H9 (cell line): ENCODE measurements at regions not wholly inside any gene's neighbourhood (a gene's known extent, or its start where the extent isn't known, plus 50 kb on each side); places are given as distances from the start of the nearest gene placed in this dataset.

Experiments
- DNase-seq: peaks from one replicate; pipeline ENCODE4 v3.0.0-alpha.2; 2017
- H2AFZ ChIP-seq: one replicate; pipeline ENCODE4 v1.6.1; 2013; ENCODE audit warnings: mild to moderate bottlenecking, low read length, control low read depth, moderate library complexity
- H2AK5ac ChIP-seq: 2 replicates; pipeline ENCODE4 v1.6.1; 2013; ENCODE audit warnings: low read length, control low read depth, mixed read lengths; ENCODE audit not compliant: insufficient read length
- H2BK120ac ChIP-seq: one replicate; pipeline ENCODE4 v1.6.1; 2013; ENCODE audit warnings: low read depth, mild to moderate bottlenecking, low read length, control low read depth, inconsistent platforms; ENCODE audit not compliant: poor library complexity, severe bottlenecking
- H2BK12ac ChIP-seq: 2 replicates; pipeline ENCODE4 v1.6.1; 2013; ENCODE audit warnings: low read length, control low read depth, mixed read lengths, low read depth; ENCODE audit not compliant: insufficient read length
- H2BK15ac ChIP-seq: 2 replicates; pipeline ENCODE4 v1.6.1; 2013; ENCODE audit warnings: low read depth, low read length, control low read depth
- H2BK20ac ChIP-seq: one replicate; pipeline ENCODE4 v1.6.1; 2013; ENCODE audit warnings: low read depth, mild to moderate bottlenecking, low read length, control low read depth, inconsistent platforms; ENCODE audit not compliant: poor library complexity, severe bottlenecking
- H2BK5ac ChIP-seq: 2 replicates; pipeline ENCODE4 v1.6.1; 2013; ENCODE audit warnings: low read length, control low read depth, mixed read lengths; ENCODE audit not compliant: insufficient read length
- H3K14ac ChIP-seq: 2 replicates; pipeline ENCODE4 v1.6.1; 2013; ENCODE audit warnings: low read length, control low read depth; ENCODE audit not compliant: insufficient read depth
- H3K18ac ChIP-seq: 2 replicates; pipeline ENCODE4 v1.6.1; 2013; ENCODE audit warnings: low read depth, mild to moderate bottlenecking, mixed read lengths, low read length, control low read depth; ENCODE audit not compliant: insufficient read length
- H3K23ac ChIP-seq: 2 replicates; pipeline ENCODE4 v1.6.1; 2013; ENCODE audit warnings: low read length, control low read depth, mixed read lengths, low read depth; ENCODE audit not compliant: insufficient read length
- H3K23me2 ChIP-seq: 2 replicates; pipeline ENCODE4 v1.6.1; 2013; ENCODE audit warnings: low read depth, mild to moderate bottlenecking, mixed read lengths, low read length, control low read depth; ENCODE audit not compliant: insufficient read length, poor library complexity, severe bottlenecking
- H3K27ac ChIP-seq: 2 replicates; pipeline ENCODE4 v1.5.1; 2013; ENCODE audit warnings: low read length, control low read depth, mixed read lengths, low read depth; ENCODE audit not compliant: insufficient read length
- H3K27me3 ChIP-seq: 2 replicates; pipeline ENCODE4 v1.6.1; 2013; ENCODE audit warnings: low read length, control low read depth, inconsistent platforms; ENCODE audit not compliant: insufficient read depth
- H3K4ac ChIP-seq: 2 replicates; pipeline ENCODE4 v1.6.1; 2013; ENCODE audit warnings: low read depth, mild to moderate bottlenecking, control low read depth, inconsistent platforms, low read length, moderate library complexity
- H3K4me1 ChIP-seq: 2 replicates; pipeline ENCODE4 v1.6.1; 2013; ENCODE audit warnings: low read length, control low read depth, inconsistent platforms; ENCODE audit not compliant: insufficient read depth
- H3K4me2 ChIP-seq: 2 replicates; pipeline ENCODE4 v1.6.1; 2013; ENCODE audit warnings: low read length, control low read depth, mixed read lengths; ENCODE audit not compliant: insufficient read length, insufficient read depth
- H3K56ac ChIP-seq: 2 replicates; pipeline ENCODE4 v1.6.1; 2013; ENCODE audit warnings: low read depth, mild to moderate bottlenecking, mixed read lengths, low read length, control low read depth; ENCODE audit not compliant: insufficient read length
- H3K79me1 ChIP-seq: 2 replicates; pipeline ENCODE4 v1.6.1; 2013; ENCODE audit warnings: low read depth, mild to moderate bottlenecking, moderate library complexity, low read length, control low read depth, inconsistent platforms; ENCODE audit not compliant: insufficient read depth, poor library complexity, severe bottlenecking
- H3K79me2 ChIP-seq: 2 replicates; pipeline ENCODE4 v1.6.1; 2013; ENCODE audit warnings: low read length, control low read depth, inconsistent platforms; ENCODE audit not compliant: insufficient read depth
- H3K9ac ChIP-seq: 2 replicates; pipeline ENCODE4 v1.6.1; 2013; ENCODE audit warnings: low read length, control low read depth, mixed read lengths; ENCODE audit not compliant: insufficient read length; ENCODE audit errors: extremely low read depth
- H3K9me3 ChIP-seq: one replicate; pipeline ENCODE4 v1.6.1; 2013; ENCODE audit warnings: low read depth, low read length, inconsistent platforms; ENCODE audit not compliant: control insufficient read depth
- H3T11ph ChIP-seq: one replicate; pipeline ENCODE4 v1.6.1; 2013; ENCODE audit warnings: mild to moderate bottlenecking, low read length, control low read depth, inconsistent platforms
- H4K20me1 ChIP-seq: one replicate; pipeline ENCODE4 v1.6.1; 2013; ENCODE audit not compliant: control insufficient read depth, insufficient read length, insufficient read depth
- H4K5ac ChIP-seq: 2 replicates; pipeline ENCODE4 v1.6.1; 2013; ENCODE audit warnings: low read depth, mild to moderate bottlenecking, mixed read lengths, low read length, control low read depth; ENCODE audit not compliant: insufficient read length
- H4K8ac ChIP-seq: replicated peaks from 2 replicates; pipeline ENCODE4 v1.6.1; 2013; ENCODE audit warnings: low read length, control low read depth, mixed read lengths, low read depth; ENCODE audit not compliant: insufficient read length
- H4K91ac ChIP-seq: 2 replicates; pipeline ENCODE4 v1.6.1; 2013; ENCODE audit warnings: low read depth, mild to moderate bottlenecking, moderate library complexity, mixed read lengths, low read length, control low read depth; ENCODE audit not compliant: insufficient read length
- H3K27ac Mint-ChIP-seq, 3 experiments: 2 replicates in 2 of 3; 3 replicates in 1 of 3; pipeline ENCODE4 v1.8.0; 2020 to 2021; ENCODE audit warnings: mixed read lengths in 3 of 3, mild to moderate bottlenecking in 1 of 3, moderate library complexity in 1 of 3
- H3K27me3 Mint-ChIP-seq: 2 replicates; pipeline ENCODE4 v1.8.0; 2021; ENCODE audit warnings: low read depth, mild to moderate bottlenecking, moderate library complexity, mixed read lengths
- H3K36me3 Mint-ChIP-seq, 3 experiments: 2 replicates in 2 of 3; 3 replicates in 1 of 3; pipeline ENCODE4 v1.8.0; 2020 to 2021; ENCODE audit warnings: low read depth in 3 of 3, mixed read lengths in 3 of 3; ENCODE audit not compliant: insufficient read depth in 1 of 3
- H3K4me1 Mint-ChIP-seq, 2 experiments: 2 replicates each; pipeline ENCODE4 v1.8.0; 2020; ENCODE audit warnings: mixed read lengths in 2 of 2
- H3K4me3 Mint-ChIP-seq, 2 experiments: 2 replicates in 1 of 2; 3 replicates in 1 of 2; pipeline ENCODE4 v1.8.0; 2020 to 2021; ENCODE audit warnings: mild to moderate bottlenecking in 2 of 2, mixed read lengths in 2 of 2, moderate library complexity in 1 of 2
- H3K9me3 Mint-ChIP-seq, 2 experiments: 2 replicates in 1 of 2; 3 replicates in 1 of 2; pipeline ENCODE4 v1.8.0; 2020; ENCODE audit warnings: mild to moderate bottlenecking in 2 of 2, mixed read lengths in 2 of 2, moderate library complexity in 1 of 2
- CTCF ChIP-seq: fragments of 200-600 bp; sonication (generic); conservative IDR thresholded peaks from 3 replicates; pipeline ENCODE4 v1.8.0; 2021; ENCODE audit warnings: antibody characterized with exemption, mild to moderate bottlenecking
- WGBS: extraction: QIAGEN DNeasy Blood & Tissue Kit; methylation state at CpG from one replicate; pipeline ENCODE4 v1.1.7; 2013; ENCODE audit warnings: missing lambda C conversion rate, low lambda C conversion rate, mixed read lengths; ENCODE audit not compliant: insufficient read length; ENCODE audit errors: extremely low coverage; 5-methylcytosine and 5-hydroxymethylcytosine counted together

GRCh38 chr13:97621025-97621424 is 187.1 kb downstream of the RAP2A start:
- H3K4ac ChIP-seq = no peak overlapping the region
- H3K9ac ChIP-seq = no peak overlapping the region
- no peak overlapping the region for H2BK15ac ChIP-seq
- Mint-ChIP-seq H3K4me3 (no peak overlapping the region), H3K36me3 (no peaks in the 10 kb centered on the region), H3K9me3 (no peaks in the 10 kb centered on the region), H3K27me3 (peaks cover 2% of the 10 kb centered on the region), H3K4me1 (peaks cover 9 to 13% of the 10 kb centered on the region in 2 experiments), H3K27ac (no peak overlapping the region)
- no peak overlapping the region for H3K4me2 ChIP-seq
- H3K27ac ChIP-seq = no peak overlapping the region
- H4K20me1 ChIP-seq = no peaks in the 10 kb centered on the region
- no peaks in the 10 kb centered on the region; the same call in 1 of the 2 replicates for H3K4me1 ChIP-seq
- no peaks in the 10 kb centered on the region for H3K23me2 ChIP-seq
- no peaks in the 10 kb centered on the region for H3K79me1 ChIP-seq
- H2BK120ac ChIP-seq = no peak overlapping the region
- TF ChIP-seq CTCF = no peak
- H2AK5ac ChIP-seq = no peak overlapping the region
- no peak overlapping the region for H3T11ph ChIP-seq
- no peak overlapping the region for H3K56ac ChIP-seq
- no CpG with 5 or more reads among the region's 15 CpGs for WGBS
- no peak overlapping the region for H4K5ac ChIP-seq
- H3K23ac ChIP-seq = no peak overlapping the region
- H2BK5ac ChIP-seq = no peak overlapping the region
- no peak overlapping the region for H3K14ac ChIP-seq
- no peak overlapping the region for H2BK12ac ChIP-seq
- no peak overlapping the region for H4K8ac ChIP-seq
- H4K91ac ChIP-seq = no peak overlapping the region
- DNase-seq = no peak
- H2BK20ac ChIP-seq = no peak overlapping the region
- no peaks in the 10 kb centered on the region for H3K79me2 ChIP-seq
- no peak overlapping the region for H3K18ac ChIP-seq
- no peaks in the 10 kb centered on the region for H3K27me3 ChIP-seq
- H3K9me3 ChIP-seq = no peaks in the 10 kb centered on the region
- no peak overlapping the region for H2AFZ ChIP-seq
